Lower leg skin (tissue), 3 donors: ENCODE measurements at regions not wholly inside any gene's neighbourhood (a gene's known extent, or its start where the extent isn't known, plus 50 kb on each side); places are given as distances from the start of the nearest gene placed in this dataset.

Source experiments
- CTCF ChIP-seq, 3 donors: fragments of 450-650 bp; IDR thresholded peaks; one replicate each; pipeline ENCODE4 v1.5.1; 2016; ENCODE audit warnings: antibody characterized with exemption in 3 of 3, mild to moderate bottlenecking in 3 of 3, moderate library complexity in 2 of 3
- POLR2A ChIP-seq, 2 donors: fragments of 450-650 bp; IDR thresholded peaks; one replicate each; pipeline ENCODE4 v1.6.1; 2016 to 2017; ENCODE audit warnings: antibody characterized with exemption in 2 of 2, mild to moderate bottlenecking in 1 of 2, moderate library complexity in 1 of 2

GRCh38 chr1:30286241-30286987 lies 437.0 kb downstream of the MATN1 start:
- TF ChIP-seq CTCF (IDR thresholded peaks at IDR 0.05) (no peak), POLR2A (IDR thresholded peaks at IDR 0.05) (no peak)
